A549 (cell line): ENCODE measurements at regions not wholly inside any gene's neighbourhood (a gene's known extent, or its start where the extent isn't known, plus 50 kb on each side); places are given as distances from the start of the nearest gene placed in this dataset.

Experiments
- ATOH8 ChIP-seq: fragments of 250-450 bp; sonication (Bioruptor Pico); IDR thresholded peaks from 2 replicates; pipeline ENCODE4 v1.5.0; 2020; ENCODE audit warnings: low read depth, mild to moderate bottlenecking, moderate library complexity
- CTCF ChIP-seq: fragments of >200 bp; sonication (Bioruptor Twin); formaldehyde crosslinking; IDR thresholded peaks from 3 replicates; pipeline ENCODE4 v1.5.1; 2016
- EP300 ChIP-seq, 2 experiments: fragments of >200 bp; sonication (Bioruptor Twin); formaldehyde crosslinking; IDR thresholded peaks; 2 replicates in 1 of 2; 3 replicates in 1 of 2; pipeline ENCODE4 v1.6.1; 2016 to 2017
- GATA3 ChIP-seq: IDR thresholded peaks from 2 replicates; pipeline ENCODE4 v1.6.1; 2012; ENCODE audit warnings: borderline replicate concordance
- HMGXB4 ChIP-seq: fragments of 250-450 bp; sonication (Bioruptor Pico); IDR thresholded peaks from 2 replicates; pipeline ENCODE4 v1.5.0; 2021; ENCODE audit warnings: mild to moderate bottlenecking, moderate library complexity, borderline replicate concordance
- MYC ChIP-seq: IDR thresholded peaks from 2 replicates; pipeline ENCODE4 v1.6.1; 2012; ENCODE audit warnings: mild to moderate bottlenecking, inconsistent platforms, low read length, improper control_type of control experiment, borderline replicate concordance
- POLR2A ChIP-seq: IDR thresholded peaks from 2 replicates; pipeline ENCODE4 v1.6.1; 2012; ENCODE audit warnings: mild to moderate bottlenecking, low read length
- SMC3 ChIP-seq: fragments of >200 bp; sonication (Bioruptor Twin); formaldehyde crosslinking; IDR thresholded peaks from 3 replicates; pipeline ENCODE4 v1.6.1; 2018; ENCODE audit warnings: inconsistent platforms
- USF2 ChIP-seq: fragments of 450-650 bp; IDR thresholded peaks from 2 replicates; pipeline ENCODE4 v1.6.1; 2014; ENCODE audit warnings: antibody characterized with exemption

- TF ChIP-seq CTCF (no peak), MYC (no peak), ATOH8 (CRISPR knock-in tag) (no peak), HMGXB4 (CRISPR knock-in tag) (no peak), EP300 (IDR thresholded peaks at IDR 0.05) (no peak), POLR2A (no peak), SMC3 (no peak), GATA3 (no peak), USF2 (no peak)
These were observed 140.9 kb downstream of the TBX5 start for GRCh38 chr12:114265036-114265435.
